ENCODE measurements at regions not wholly inside any gene's neighbourhood (a gene's known extent, or its start where the extent isn't known, plus 50 kb on each side); places are given as distances from the start of the nearest gene placed in this dataset.
"Not testable (repeated sequence)": the region's sequence is repeated elsewhere in the genome, so short reads cannot be mapped to it uniquely, and the experiment has no call there.

GRCh38 chr21:13303763-13304162, 305.8 kb upstream of the POTED start:
- H3K27ac ChIP-seq, result not testable (repeated sequence)

DNA sequence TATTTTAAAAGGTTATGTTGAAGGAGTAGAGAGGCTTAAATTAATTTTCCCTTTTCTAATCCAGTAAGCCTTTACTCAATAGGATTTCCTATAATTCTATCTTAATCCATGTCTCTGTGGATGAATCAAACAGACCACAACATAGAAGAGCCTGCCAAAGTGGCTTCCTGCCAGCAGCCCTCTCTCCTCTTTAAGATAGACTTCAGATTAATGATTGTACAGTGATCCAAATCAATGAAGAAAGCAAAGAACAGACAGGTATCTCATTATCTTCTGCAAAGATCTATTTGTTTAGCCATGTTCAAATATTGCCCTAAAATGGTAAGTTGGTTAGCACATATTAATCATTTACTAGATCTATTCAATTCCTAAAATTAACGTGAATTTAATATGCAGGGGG, 304.7 kb upstream of the POTED start:
- H3K27ac ChIP-seq, result not testable (repeated sequence)

- H3K27ac ChIP-seq, result not testable (repeated sequence)
Observed at GRCh38 chr21:13310120-13310519, 299.5 kb upstream of the POTED start.

DNA sequence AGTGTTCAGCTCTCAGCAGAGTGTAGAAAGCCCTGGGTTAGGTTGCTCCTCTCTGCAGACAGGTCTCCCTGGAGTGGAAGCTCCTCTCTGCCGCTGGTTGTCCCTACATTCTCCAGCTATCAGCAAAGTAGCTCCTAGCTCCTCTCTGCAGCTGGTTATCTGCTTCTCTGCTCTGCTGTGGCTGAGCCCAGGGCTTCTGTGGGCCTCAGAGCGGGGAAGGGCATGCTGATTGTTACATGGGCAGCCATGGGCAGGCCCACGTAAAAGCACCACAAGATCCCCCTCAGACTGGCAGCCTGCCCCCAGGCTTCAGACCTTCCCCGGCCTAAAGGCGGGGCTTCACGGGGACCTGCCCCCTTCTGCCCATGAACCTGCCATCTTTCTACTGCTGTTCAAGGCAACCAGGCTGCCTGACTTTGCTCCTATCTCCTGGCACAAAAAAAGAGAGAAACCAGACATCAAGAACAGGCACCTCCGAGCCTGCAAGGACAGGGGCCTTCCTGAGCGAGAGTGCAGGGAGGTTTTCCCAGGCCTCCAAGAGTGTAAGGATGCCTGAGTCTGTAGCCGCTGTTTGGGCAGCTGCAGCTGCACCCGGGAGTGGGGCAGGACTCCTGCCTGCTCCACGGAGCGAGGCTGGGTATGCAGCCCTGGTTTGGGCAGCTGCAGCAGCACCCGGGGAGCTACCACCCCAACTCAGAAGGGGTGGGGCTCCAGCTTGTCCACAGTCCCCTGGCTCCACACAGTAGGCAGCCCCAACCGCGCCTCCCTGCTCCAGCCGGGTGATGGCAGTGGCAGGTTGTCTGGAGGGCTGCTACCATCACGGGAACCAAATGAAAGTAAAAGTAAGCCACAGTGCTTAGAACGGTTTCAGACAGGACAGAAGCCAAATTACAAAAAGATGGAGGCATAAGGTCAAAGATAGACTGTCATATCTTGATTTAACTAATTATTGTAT, 298.7 kb upstream of the POTED start:
- H3K27ac ChIP-seq, result not testable (repeated sequence)

- not testable (repeated sequence) for H3K27ac ChIP-seq
Observed at GRCh38 chr21:13318718-13319117, 290.9 kb upstream of the POTED start.

GRCh38 chr21:13321919-13322318, 287.7 kb upstream of the POTED start:
- not testable (repeated sequence) for H3K27ac ChIP-seq

DNA sequence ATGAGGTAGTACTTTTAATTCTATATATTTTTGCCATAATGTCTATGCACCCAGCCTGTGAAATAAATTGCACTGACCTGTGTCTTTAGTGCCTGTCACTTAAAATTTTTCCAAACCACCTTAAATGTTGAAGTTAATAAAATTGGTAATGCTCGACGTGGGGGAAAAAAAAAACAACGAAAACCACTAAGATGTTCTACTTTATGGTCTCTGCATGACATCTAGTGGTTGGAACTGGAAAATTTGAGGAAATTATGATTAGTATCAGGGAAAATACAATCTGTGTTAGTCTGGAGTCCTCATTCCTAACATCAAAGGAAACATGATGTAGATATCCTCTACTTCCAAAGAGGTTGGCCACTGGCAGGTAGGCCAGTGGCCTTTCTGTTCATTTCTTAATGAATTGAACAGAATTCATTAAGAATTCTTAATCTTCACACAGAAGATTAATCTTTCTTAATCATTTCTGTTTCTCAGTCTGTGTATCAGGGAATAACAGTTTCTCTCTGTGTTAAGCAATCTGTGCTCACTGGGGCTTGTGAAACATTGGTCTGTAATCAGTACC, 268.8 kb upstream of the POTED start:
- TF ChIP-seq CTCF (conservative IDR thresholded peaks at IDR 0.05), result peak; percentile 39
- H3K27ac ChIP-seq, result not testable (repeated sequence)

DNA sequence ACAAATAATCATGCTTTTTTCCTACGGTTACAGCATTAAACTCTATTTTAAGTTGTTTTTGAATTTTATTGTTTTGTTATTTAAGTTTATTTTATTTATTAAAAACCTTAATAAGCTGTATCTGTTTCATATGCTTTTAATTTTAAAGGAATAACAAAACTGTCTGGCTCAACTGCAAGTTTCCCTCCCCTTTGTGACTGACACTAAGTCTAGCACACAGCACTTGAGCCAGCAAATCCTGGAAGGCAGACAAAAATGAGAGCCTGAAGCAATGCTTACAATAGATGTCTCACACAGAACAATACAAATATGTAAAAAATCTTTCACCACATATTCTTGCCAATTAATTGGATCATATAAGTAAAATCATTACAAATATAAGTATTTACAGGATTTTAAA, 258.1 kb upstream of the POTED start:
- not testable (repeated sequence) for H3K27ac ChIP-seq

- H3K27ac ChIP-seq, result not testable (repeated sequence)
Observed at GRCh38 chr21:13360175-13360574, 249.4 kb upstream of the POTED start.

- no peak overlapping the region for H3K27ac ChIP-seq
- no peak for TF ChIP-seq ZFX (IDR thresholded peaks at IDR 0.05)
- TF ChIP-seq CTCF (conservative IDR thresholded peaks at IDR 0.05), result no peak
Observed at GRCh38 chr21:13368200-13368599, 241.4 kb upstream of the POTED start.

DNA sequence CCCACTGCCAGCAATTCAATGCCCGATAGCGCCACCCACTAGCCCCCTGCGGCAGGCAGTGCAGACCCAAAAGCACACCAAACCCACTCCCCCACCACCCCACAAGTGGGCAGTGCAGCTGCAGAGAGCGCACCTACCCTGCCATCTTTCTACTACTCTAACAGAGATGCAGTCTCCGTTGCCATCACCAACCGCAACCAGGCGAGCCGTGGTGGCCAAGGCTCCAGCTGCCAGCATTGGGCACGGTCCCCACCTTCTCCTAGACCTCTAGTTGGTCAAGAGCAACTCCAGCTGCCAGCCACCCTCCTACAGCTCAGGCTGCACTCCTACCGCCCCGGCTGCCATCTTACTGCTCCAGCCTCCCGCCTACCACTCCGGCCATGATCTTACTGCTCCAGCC, 236.9 kb upstream of the POTED start:
- H3K27ac ChIP-seq, result not testable (repeated sequence)

DNA sequence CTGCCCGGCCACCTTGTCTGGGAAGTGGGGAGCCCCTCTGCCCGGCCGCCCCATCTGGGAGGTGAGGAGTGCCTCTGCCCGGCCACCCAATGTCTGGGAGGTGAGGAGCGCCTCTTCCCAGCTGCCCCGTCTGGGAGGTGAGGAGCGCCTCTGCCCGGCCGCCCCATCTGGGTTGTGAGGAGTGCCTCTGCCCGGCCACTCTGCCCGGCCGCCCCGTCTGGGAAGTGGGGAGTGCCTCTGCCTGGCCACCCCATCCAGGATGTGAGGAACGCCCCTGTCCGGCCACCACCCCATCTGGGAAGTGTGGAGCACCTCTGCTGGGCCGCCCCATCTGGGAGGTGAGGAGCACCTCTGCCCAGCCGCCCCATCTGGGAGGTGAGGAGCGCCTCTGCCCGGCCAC, 230.6 kb upstream of the POTED start:
- H3K27ac ChIP-seq, result not testable (repeated sequence)

GRCh38 chr21:13379566-13379965, 230.0 kb upstream of the POTED start:
- H3K27ac ChIP-seq, result not testable (repeated sequence)

GRCh38 chr21:13380561-13380960, 229.0 kb upstream of the POTED start:
- not testable (repeated sequence) for H3K27ac ChIP-seq

DNA sequence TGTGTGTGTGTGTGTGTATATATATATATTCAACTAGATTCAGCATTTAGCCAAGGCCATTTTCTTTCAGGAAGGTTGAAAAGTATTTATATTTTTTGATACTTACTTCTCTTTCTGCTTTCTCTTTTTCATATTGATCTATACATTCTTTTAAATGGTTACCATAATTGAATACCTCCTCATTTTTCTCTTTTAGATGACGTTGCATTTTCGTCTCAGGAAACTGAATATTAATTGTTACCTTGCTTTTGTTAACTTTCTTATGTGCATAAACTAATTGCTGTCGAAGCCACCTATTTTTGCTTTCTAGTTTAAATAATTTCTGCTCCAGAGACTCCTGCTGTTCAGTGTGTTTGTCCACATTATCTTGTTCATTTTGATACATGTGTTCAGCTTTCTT, 225.4 kb upstream of the POTED start:
- H3K27ac ChIP-seq, result not testable (repeated sequence)

GRCh38 chr21:13409184-13409583, 200.4 kb upstream of the POTED start:
- not testable (repeated sequence) for H3K27ac ChIP-seq

GRCh38 chr21:13435863-13436262, 173.7 kb upstream of the POTED start:
- not testable (repeated sequence) for H3K27ac ChIP-seq

GRCh38 chr21:13447767-13448166, 161.8 kb upstream of the POTED start:
- not testable (repeated sequence) for H3K27ac ChIP-seq

GRCh38 chr21:13463562-13463961, 146.0 kb upstream of the POTED start:
- H3K27ac ChIP-seq, result not testable (repeated sequence)

All from C4-2B (cell line).